Aorta (tissue), 5 donors: ENCODE measurements at regions not wholly inside any gene's neighbourhood (a gene's known extent, or its start where the extent isn't known, plus 50 kb on each side); places are given as distances from the start of the nearest gene placed in this dataset.

ENCODE experiments used
- ATAC-seq: fragments of 200-7000 bp; cut with Tn5 transposase; one replicate; pipeline ENCODE4 v1.9.1; 2022; ENCODE audit warnings: moderate library complexity; ENCODE audit not compliant: low FRiP score
- DNase-seq, 2 donors: peaks; one replicate each; pipeline ENCODE4 v3.0.0-alpha.2; 2020
- H3K27ac ChIP-seq, 2 donors: one replicate each; pipeline ENCODE4 v1.5.1; 2013; ENCODE audit warnings: low read length in 2 of 2, mild to moderate bottlenecking in 2 of 2, moderate library complexity in 2 of 2, control low read depth in 1 of 2, inconsistent platforms in 1 of 2, low read depth in 1 of 2
- H3K27me3 ChIP-seq, 2 donors: one replicate each; pipeline ENCODE4 v1.6.1; 2013; ENCODE audit warnings: control low read depth in 1 of 2, low read length in 1 of 2, mild to moderate bottlenecking in 1 of 2, moderate library complexity in 1 of 2; ENCODE audit not compliant: insufficient read depth in 2 of 2, control insufficient read depth in 1 of 2
- H3K36me3 ChIP-seq, 2 donors: one replicate each; pipeline ENCODE4 v1.6.1; 2013; ENCODE audit warnings: control low read depth in 1 of 2, low read length in 1 of 2, mild to moderate bottlenecking in 1 of 2; ENCODE audit not compliant: insufficient read depth in 2 of 2, control insufficient read depth in 1 of 2
- H3K4me1 ChIP-seq, 2 donors: one replicate each; pipeline ENCODE4 v1.6.1; 2013; ENCODE audit warnings: low read length in 2 of 2, control low read depth in 1 of 2, mild to moderate bottlenecking in 1 of 2, moderate library complexity in 1 of 2; ENCODE audit not compliant: insufficient read depth in 2 of 2, control insufficient read depth in 1 of 2
- H3K4me3 ChIP-seq, 2 donors: one replicate each; pipeline ENCODE4 v1.5.1; 2013; ENCODE audit warnings: low read length in 2 of 2, control low read depth in 1 of 2, mild to moderate bottlenecking in 1 of 2
- H3K9me3 ChIP-seq: one replicate; pipeline ENCODE4 v1.6.1; 2013; ENCODE audit warnings: mild to moderate bottlenecking, low read length; ENCODE audit not compliant: control insufficient read depth
- WGBS, 2 donors: extraction: QIAGEN DNeasy Blood & Tissue Kit; methylation state at CpG; one replicate each; pipeline ENCODE4 v1.1.7; 2013; 5-methylcytosine and 5-hydroxymethylcytosine counted together
- intact Hi-C, 2 donors: fragments of 100-400 bp; cut with DNase I; formaldehyde crosslinking; loops; one replicate each; pipeline versions ENCODE4 v1.14.2 to v1.15.0; 2022
- donor health status: healthy with polysubstance abuse.
- donor health status: Bipolar disorder and iron deficiency.
- donor health status: DM: no; HTN: no; CAD: no.
- donor health status: DM: no; HTN: no; CAD: no.
- donor health status: DM: yes; HTN: yes; CAD: no.

- intact Hi-C loops, result no loop called here
- Histone ChIP-seq H3K27me3 (no peaks in the 10 kb centered on the region), H3K9me3 (no peaks in the 10 kb centered on the region), H3K27ac (no peak overlapping the region), H3K36me3 (no peaks in the 10 kb centered on the region), H3K4me3 (no peak overlapping the region), H3K4me1 (no peaks in the 10 kb centered on the region)
- no peak for DNase-seq
- 75 to 77% methylated on average over 15 of the region's 15 CpGs for WGBS, 2 donors
- ATAC-seq, result no peak
Measured at GRCh38 chr22:27537501-27537900, 264.1 kb downstream of the MN1 start.

- 87 to 90% methylated on average over 13 of the region's 13 CpGs for WGBS, 2 donors
- DNase-seq (no peak), ATAC-seq (no peak)
- no peak overlapping the region for H3K4me3 ChIP-seq
- H3K27me3 ChIP-seq, result no peaks in the 10 kb centered on the region
- no peaks in the 10 kb centered on the region for H3K9me3 ChIP-seq
- intact Hi-C loops, result no loop called here
- no peaks in the 10 kb centered on the region for H3K36me3 ChIP-seq
- no peak overlapping the region for H3K27ac ChIP-seq
- no peaks in the 10 kb centered on the region for H3K4me1 ChIP-seq
Measured at GRCh38 chr22:27538666-27539065, 262.9 kb downstream of the MN1 start.

GRCh38 chr22:27540247-27540646, 261.3 kb downstream of the MN1 start:
- DNase-seq (no peak), ATAC-seq (no peak)
- intact Hi-C loops, result no loop called here
- no peaks in the 10 kb centered on the region for H3K4me1 ChIP-seq
- no peaks in the 10 kb centered on the region for H3K9me3 ChIP-seq
- no peaks in the 10 kb centered on the region for H3K27me3 ChIP-seq
- H3K36me3 ChIP-seq, result no peaks in the 10 kb centered on the region
- 88 to 94% methylated on average over 10 of the region's 10 CpGs for WGBS, 2 donors
- H3K27ac ChIP-seq, result no peak overlapping the region
- no peak overlapping the region for H3K4me3 ChIP-seq

- Histone ChIP-seq H3K27me3 (no peaks in the 10 kb centered on the region), H3K36me3 (no peaks in the 10 kb centered on the region), H3K4me3 (no peak overlapping the region), H3K9me3 (no peaks in the 10 kb centered on the region), H3K27ac (no peak overlapping the region), H3K4me1 (no peaks in the 10 kb centered on the region)
- intact Hi-C loops, result no loop called here
- 94% methylated on average over 24 of the region's 24 CpGs for WGBS, 2 donors
- DNase-seq (no peak), ATAC-seq (no peak)
Measured at GRCh38 chr22:27540656-27541396, 260.7 kb downstream of the MN1 start.

GRCh38 chr22:27541836-27542235, 259.7 kb downstream of the MN1 start:
- no peaks in the 10 kb centered on the region for H3K27me3 ChIP-seq
- DNase-seq, result no peak
- intact Hi-C loops, result no loop called here
- 93 to 96% methylated on average over 14 of the region's 14 CpGs for WGBS, 2 donors
- no peaks in the 10 kb centered on the region for H3K9me3 ChIP-seq
- H3K4me1 ChIP-seq, result no peaks in the 10 kb centered on the region
- no peak for ATAC-seq
- no peaks in the 10 kb centered on the region for H3K36me3 ChIP-seq
- no peak overlapping the region for H3K27ac ChIP-seq
- H3K4me3 ChIP-seq, result no peak overlapping the region

GRCh38 chr22:27542602-27543001, 259.0 kb downstream of the MN1 start:
- no peaks in the 10 kb centered on the region for H3K9me3 ChIP-seq
- 64 to 67% methylated on average over 6 of the region's 6 CpGs for whole genome bisulfite sequencing, 2 donors
- H3K27me3 ChIP-seq, result no peaks in the 10 kb centered on the region
- no peak overlapping the region for H3K4me3 ChIP-seq
- DNase-seq, result no peak
- no peaks in the 10 kb centered on the region for H3K36me3 ChIP-seq
- no peak overlapping the region for H3K27ac ChIP-seq
- no peak for ATAC-seq
- H3K4me1 ChIP-seq, result no peaks in the 10 kb centered on the region
- intact Hi-C loops, result no loop called here

GRCh38 chr22:27543460-27543859, 258.1 kb downstream of the MN1 start:
- no peaks in the 10 kb centered on the region for H3K36me3 ChIP-seq
- intact Hi-C loops, result no loop called here
- 72 to 75% methylated on average over 2 of the region's 2 CpGs for WGBS, 2 donors
- no peaks in the 10 kb centered on the region for H3K4me1 ChIP-seq
- H3K27ac ChIP-seq, result no peak overlapping the region
- ATAC-seq, result no peak
- no peaks in the 10 kb centered on the region for H3K9me3 ChIP-seq
- DNase-seq, result no peak
- H3K27me3 ChIP-seq, result no peaks in the 10 kb centered on the region
- no peak overlapping the region for H3K4me3 ChIP-seq

- intact Hi-C loops, result no loop called here
- WGBS, 2 donors, result 90 to 93% methylated on average over 7 of the region's 7 CpGs
- H3K4me1 ChIP-seq, result no peaks in the 10 kb centered on the region
- no peak overlapping the region for H3K4me3 ChIP-seq
- DNase-seq (no peak), ATAC-seq (no peak)
- H3K9me3 ChIP-seq, result no peaks in the 10 kb centered on the region
- no peaks in the 10 kb centered on the region for H3K27me3 ChIP-seq
- H3K27ac ChIP-seq, result no peak overlapping the region
- no peaks in the 10 kb centered on the region for H3K36me3 ChIP-seq
Measured at GRCh38 chr22:27545085-27545484, 256.5 kb downstream of the MN1 start.

- Histone ChIP-seq H3K4me3 (no peak overlapping the region), H3K27me3 (no peaks in the 10 kb centered on the region), H3K9me3 (no peaks in the 10 kb centered on the region), H3K36me3 (no peaks in the 10 kb centered on the region), H3K27ac (no peak overlapping the region), H3K4me1 (no peaks in the 10 kb centered on the region)
- ATAC-seq (no peak), DNase-seq (no peak)
- intact Hi-C loops, result no loop called here
- 90% methylated on average over 18 of the region's 18 CpGs for WGBS, 2 donors
Measured at GRCh38 chr22:27546157-27546935, 255.2 kb downstream of the MN1 start.
